ENCODE measurements at regions not wholly inside any gene's neighbourhood (a gene's known extent, or its start where the extent isn't known, plus 50 kb on each side); places are given as distances from the start of the nearest gene placed in this dataset.

DNA sequence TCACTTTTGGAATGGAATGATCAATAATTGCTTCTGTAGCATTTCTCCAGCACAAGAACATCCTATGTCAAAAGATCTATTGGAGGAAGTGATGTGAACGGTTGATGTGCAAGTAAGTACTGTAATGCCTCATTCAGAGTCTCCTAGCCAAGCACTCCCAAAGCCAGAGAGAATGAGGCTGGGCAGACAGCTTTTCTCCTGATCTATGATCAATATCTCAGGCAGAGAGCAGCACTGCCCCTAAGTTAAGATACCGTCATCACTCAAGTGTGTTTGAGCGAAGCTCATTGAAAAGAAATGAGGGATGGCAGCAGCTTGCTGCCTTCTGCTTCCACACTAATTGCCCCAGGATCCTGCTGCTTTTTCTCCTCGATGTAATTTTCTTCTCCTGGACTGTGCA, 324.1 kb upstream of the GRAMD2B start:
- TF ChIP-seq EGR1 (IDR thresholded peaks at IDR 0.05): no peak
- TF ChIP-seq ZBTB7A (IDR thresholded peaks at IDR 0.05; ENCODE audit: low read depth): no peak
- TF ChIP-seq, protein P1, sequence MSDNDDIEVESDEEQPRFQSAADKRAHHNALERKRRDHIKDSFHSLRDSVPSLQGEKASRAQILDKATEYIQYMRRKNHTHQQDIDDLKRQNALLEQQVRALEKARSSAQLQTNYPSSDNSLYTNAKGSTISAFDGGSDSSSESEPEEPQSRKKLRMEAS (IDR thresholded peaks at IDR 0.05): no peak
- no peak for TF ChIP-seq RAD21 (IDR thresholded peaks at IDR 0.05; ENCODE audit: low read depth)
- no peak for TF ChIP-seq YY1 (IDR thresholded peaks at IDR 0.05; ENCODE audit: low read depth)
- TF ChIP-seq EP300 (IDR thresholded peaks at IDR 0.05; ENCODE audit: borderline replicate concordance): no peak
- TF ChIP-seq TCF12 (IDR thresholded peaks at IDR 0.05; ENCODE audit: low read depth): no peak
- TF ChIP-seq, protein P2, sequence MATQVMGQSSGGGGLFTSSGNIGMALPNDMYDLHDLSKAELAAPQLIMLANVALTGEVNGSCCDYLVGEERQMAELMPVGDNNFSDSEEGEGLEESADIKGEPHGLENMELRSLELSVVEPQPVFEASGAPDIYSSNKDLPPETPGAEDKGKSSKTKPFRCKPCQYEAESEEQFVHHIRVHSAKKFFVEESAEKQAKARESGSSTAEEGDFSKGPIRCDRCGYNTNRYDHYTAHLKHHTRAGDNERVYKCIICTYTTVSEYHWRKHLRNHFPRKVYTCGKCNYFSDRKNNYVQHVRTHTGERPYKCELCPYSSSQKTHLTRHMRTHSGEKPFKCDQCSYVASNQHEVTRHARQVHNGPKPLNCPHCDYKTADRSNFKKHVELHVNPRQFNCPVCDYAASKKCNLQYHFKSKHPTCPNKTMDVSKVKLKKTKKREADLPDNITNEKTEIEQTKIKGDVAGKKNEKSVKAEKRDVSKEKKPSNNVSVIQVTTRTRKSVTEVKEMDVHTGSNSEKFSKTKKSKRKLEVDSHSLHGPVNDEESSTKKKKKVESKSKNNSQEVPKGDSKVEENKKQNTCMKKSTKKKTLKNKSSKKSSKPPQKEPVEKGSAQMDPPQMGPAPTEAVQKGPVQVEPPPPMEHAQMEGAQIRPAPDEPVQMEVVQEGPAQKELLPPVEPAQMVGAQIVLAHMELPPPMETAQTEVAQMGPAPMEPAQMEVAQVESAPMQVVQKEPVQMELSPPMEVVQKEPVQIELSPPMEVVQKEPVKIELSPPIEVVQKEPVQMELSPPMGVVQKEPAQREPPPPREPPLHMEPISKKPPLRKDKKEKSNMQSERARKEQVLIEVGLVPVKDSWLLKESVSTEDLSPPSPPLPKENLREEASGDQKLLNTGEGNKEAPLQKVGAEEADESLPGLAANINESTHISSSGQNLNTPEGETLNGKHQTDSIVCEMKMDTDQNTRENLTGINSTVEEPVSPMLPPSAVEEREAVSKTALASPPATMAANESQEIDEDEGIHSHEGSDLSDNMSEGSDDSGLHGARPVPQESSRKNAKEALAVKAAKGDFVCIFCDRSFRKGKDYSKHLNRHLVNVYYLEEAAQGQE (IDR thresholded peaks at IDR 0.05; ENCODE audit: low read depth): no peak
- TF ChIP-seq TAF1 (IDR thresholded peaks at IDR 0.05; ENCODE audit: low read depth): no peak
